ENCODE measurements at regions not wholly inside any gene's neighbourhood (a gene's known extent, or its start where the extent isn't known, plus 50 kb on each side); places are given as distances from the start of the nearest gene placed in this dataset.
"Not testable (repeated sequence)": the region's sequence is repeated elsewhere in the genome, so short reads cannot be mapped to it uniquely, and the experiment has no call there.

- no peak for DNase-seq (ENCODE audit: low spot score)
Observed at GRCh38 chr2:35114765-35115164, 1240.8 kb upstream of the CRIM1 start.

- DNase-seq (ENCODE audit: low spot score), result not testable (repeated sequence)
Observed at GRCh38 chr2:35112367-35112766, 1243.2 kb upstream of the CRIM1 start.

- no peak for DNase-seq (ENCODE audit: low spot score)
Observed at GRCh38 chr2:35104309-35104708, 1251.3 kb upstream of the CRIM1 start.

- DNase-seq (ENCODE audit: low spot score), result no peak
Observed at GRCh38 chr2:35099342-35099741, 1256.2 kb upstream of the CRIM1 start.

GRCh38 chr2:35082072-35082471 lies 1273.5 kb upstream of the CRIM1 start:
- no peak for DNase-seq (ENCODE audit: low spot score)

- DNase-seq (ENCODE audit: low spot score), result no peak
Observed at GRCh38 chr2:35081622-35082015, 1274.0 kb upstream of the CRIM1 start.

- DNase-seq (ENCODE audit: low spot score), result no peak
Observed at GRCh38 chr2:35081001-35081621, 1274.5 kb upstream of the CRIM1 start.

GRCh38 chr2:35080231-35080910 lies 1275.2 kb upstream of the CRIM1 start:
- no peak for DNase-seq (ENCODE audit: low spot score)

- no peak for DNase-seq (ENCODE audit: low spot score)
Observed at GRCh38 chr2:35067420-35067819, 1288.2 kb upstream of the CRIM1 start.

GRCh38 chr2:35063836-35064235 lies 1291.7 kb upstream of the CRIM1 start:
- no peak for DNase-seq (ENCODE audit: low spot score)

GRCh38 chr2:35035883-35036282 lies 1319.7 kb upstream of the CRIM1 start:
- no peak for DNase-seq (ENCODE audit: low spot score)

GRCh38 chr2:35033748-35034147 lies 1321.8 kb upstream of the CRIM1 start:
- DNase-seq (ENCODE audit: low spot score), result no peak

- DNase-seq (ENCODE audit: low spot score), result no peak
Observed at GRCh38 chr2:35023545-35023944, 1332.0 kb upstream of the CRIM1 start.

- no peak for DNase-seq (ENCODE audit: low spot score)
Observed at GRCh38 chr2:35000453-35000852, 1355.1 kb upstream of the CRIM1 start.

- no peak for DNase-seq (ENCODE audit: low spot score)
Observed at GRCh38 chr2:34998741-34999140, 1356.8 kb upstream of the CRIM1 start.

- no peak for DNase-seq (ENCODE audit: low spot score)
Observed at GRCh38 chr2:34997779-34998178, 1357.8 kb upstream of the CRIM1 start.

GRCh38 chr2:34995196-34995595 lies 1360.4 kb upstream of the CRIM1 start:
- no peak for DNase-seq (ENCODE audit: low spot score)

- no peak for DNase-seq (ENCODE audit: low spot score)
Observed at GRCh38 chr2:34991508-34992274, 1363.9 kb upstream of the CRIM1 start.

- DNase-seq (ENCODE audit: low spot score), result no peak
Observed at GRCh38 chr2:34985474-34985873, 1370.1 kb upstream of the CRIM1 start.

- no peak for DNase-seq (ENCODE audit: low spot score)
Observed at GRCh38 chr2:34980689-34981088, 1374.9 kb upstream of the CRIM1 start.

GRCh38 chr2:34979148-34979547 lies 1376.4 kb upstream of the CRIM1 start:
- DNase-seq (ENCODE audit: low spot score), result no peak

GRCh38 chr2:34961822-34962221 lies 1362.7 kb upstream of the FAM98A start:
- no peak for DNase-seq (ENCODE audit: low spot score)

GRCh38 chr2:34954758-34955157 lies 1355.7 kb upstream of the FAM98A start:
- no peak for DNase-seq (ENCODE audit: low spot score)
